COR-L47 (cell line): ENCODE measurements at regions not wholly inside any gene's neighbourhood (a gene's known extent, or its start where the extent isn't known, plus 50 kb on each side); places are given as distances from the start of the nearest gene placed in this dataset.

Experiments used
- DNase-seq: peaks from one replicate; lab custom pipeline; 2025; lab: John Stamatoyannopoulos, UW

DNA sequence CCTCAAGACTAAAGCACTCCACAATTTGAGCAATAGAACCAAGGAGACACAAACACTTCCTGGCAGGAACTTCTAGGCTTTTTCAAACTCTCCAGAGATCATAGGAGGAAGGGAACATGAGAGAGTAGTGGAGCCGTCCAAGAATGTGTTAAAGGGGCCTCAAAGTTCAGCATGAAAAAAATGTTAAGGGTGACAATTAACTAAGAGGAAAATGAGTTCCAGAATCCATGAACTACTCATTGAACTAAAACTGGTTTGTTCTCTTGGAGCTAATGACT, 122.0 kb downstream of the WIF1 start:
- DNase-seq, result no peak
